NCI-H1105 (cell line): ENCODE measurements at regions not wholly inside any gene's neighbourhood (a gene's known extent, or its start where the extent isn't known, plus 50 kb on each side); places are given as distances from the start of the nearest gene placed in this dataset.
"Not testable (repeated sequence)": the region's sequence is repeated elsewhere in the genome, so short reads cannot be mapped to it uniquely, and the experiment has no call there.

Source experiments
- DNase-seq: peaks from one replicate; lab custom pipeline; 2025; lab: John Stamatoyannopoulos, UW

- DNase-seq = not testable (repeated sequence)
Observed at GRCh38 chr14:105970821-105971220, 444.4 kb downstream of the TMEM121 start.

DNA sequence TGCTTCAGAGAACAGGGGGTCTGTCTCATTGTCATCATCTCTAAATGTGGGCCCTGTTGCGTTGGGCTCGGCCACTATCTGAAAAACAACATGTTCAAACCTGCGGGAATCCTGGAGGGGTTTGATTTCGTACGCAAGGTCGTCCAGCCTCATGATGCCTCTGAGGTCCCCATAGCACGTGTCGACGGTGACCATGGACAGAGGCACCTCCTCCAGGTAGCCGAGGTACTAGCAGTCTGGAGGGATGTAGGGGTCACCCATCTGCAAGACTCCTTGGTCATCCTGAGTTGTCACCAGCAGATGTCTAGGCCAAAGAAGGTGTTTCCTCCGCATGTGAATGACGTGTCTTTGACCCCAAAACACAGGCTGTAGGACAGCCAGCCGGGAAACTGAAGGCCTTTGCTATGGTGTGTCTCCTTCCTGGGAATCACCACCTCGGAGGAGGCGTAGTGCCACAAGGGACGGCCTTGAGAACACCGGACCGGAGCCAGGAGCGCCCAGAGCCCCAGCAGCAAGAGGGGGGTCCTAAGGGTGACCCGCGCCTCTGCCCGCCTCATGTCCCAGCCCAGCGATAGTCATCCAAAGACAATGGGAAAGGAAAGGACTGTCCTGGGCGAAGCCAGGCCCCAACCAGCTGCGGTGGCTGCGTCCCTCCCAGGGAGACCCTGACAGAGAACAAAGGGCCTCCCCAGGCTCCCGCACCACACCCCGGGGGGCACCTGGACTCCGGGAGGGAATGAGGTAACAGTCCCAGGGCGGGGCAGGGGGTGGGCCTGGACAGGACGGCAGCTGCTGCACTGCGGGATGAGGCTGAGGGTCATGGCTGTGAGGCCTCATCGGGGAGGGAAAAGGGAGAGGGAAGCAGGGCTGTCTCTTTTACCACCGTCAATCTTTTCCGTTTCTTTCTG, 445.5 kb downstream of the TMEM121 start:
- no peak for DNase-seq

GRCh38 chr14:105974902-105975301, 448.5 kb downstream of the TMEM121 start:
- peak; percentile 12 for DNase-seq

GRCh38 chr14:105978618-105979295, 452.4 kb downstream of the TMEM121 start:
- DNase-seq = no peak

- DNase-seq = no peak
Observed at GRCh38 chr14:105979446-105979845, 453.1 kb downstream of the TMEM121 start.

- no peak for DNase-seq
Observed at GRCh38 chr14:105980224-105980623, 453.8 kb downstream of the TMEM121 start.

GRCh38 chr14:105981517-105982302, 455.3 kb downstream of the TMEM121 start:
- DNase-seq = not testable (repeated sequence)

DNA sequence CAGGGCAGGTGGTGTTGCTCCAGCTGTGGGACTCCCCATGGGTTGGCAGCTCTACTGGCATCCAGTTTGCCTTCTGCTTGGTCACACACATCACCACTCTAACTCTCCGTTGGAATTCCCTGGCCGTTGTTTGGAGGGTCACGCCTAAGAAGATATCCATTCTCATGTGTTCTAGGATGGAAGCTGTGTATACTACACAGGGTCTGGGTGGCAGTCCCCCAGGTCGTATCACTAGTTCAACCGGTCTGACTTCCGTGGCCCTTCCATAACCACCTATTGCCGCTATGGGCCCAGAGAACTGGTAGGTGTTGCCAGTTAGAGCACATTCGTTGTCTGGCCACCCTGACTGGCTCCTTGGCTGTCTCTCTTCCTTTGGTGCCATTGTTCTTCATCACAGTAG, 456.3 kb downstream of the TMEM121 start:
- DNase-seq = no peak

DNA sequence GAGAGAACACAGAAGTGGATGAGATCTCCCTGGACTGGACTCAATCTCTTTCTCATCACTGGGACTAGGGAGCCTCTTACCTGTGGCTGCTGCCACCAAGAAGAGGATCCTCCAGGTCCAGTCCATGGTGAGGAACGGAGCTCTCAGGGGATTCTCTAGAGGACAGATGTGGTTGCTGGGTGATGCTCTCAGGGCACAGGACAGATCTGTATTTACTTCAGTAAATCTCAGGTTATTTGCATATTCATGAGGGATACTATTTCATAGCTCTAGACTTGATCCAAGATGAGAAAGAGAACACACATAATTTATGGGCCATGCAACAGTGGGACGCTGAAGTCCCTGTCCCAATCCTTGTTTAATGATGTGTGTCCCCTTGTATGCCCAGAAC, 460.5 kb downstream of the TMEM121 start:
- no peak for DNase-seq

- no peak for DNase-seq
Observed at GRCh38 chr14:105987563-105987962, 461.2 kb downstream of the TMEM121 start.

GRCh38 chr14:105989566-105990302, 463.4 kb downstream of the TMEM121 start:
- DNase-seq = no peak

- not testable (repeated sequence) for DNase-seq
Observed at GRCh38 chr14:105991677-105992076, 465.3 kb downstream of the TMEM121 start.

DNA sequence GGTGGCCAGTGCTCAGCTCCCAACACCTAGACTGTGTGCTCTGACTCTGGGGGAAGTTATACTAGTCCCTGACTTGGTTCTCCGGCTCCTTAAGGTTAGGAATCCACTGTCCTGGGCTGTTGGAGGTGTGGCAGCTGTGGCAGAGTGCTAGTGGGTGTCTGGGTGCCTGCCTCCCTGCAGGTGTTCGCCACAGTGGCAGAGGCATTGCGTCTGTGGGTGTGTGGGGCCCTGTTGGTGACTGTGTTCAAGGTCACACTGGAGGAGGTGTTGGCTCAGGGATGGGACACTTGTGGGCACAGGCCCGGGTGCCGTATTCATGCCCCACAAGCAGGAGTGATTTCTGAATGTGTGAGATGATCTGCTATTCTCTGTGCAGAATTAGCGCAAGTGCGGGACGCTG, 467.4 kb downstream of the TMEM121 start:
- DNase-seq = no peak

- not testable (repeated sequence) for DNase-seq
Observed at GRCh38 chr14:105995011-105995710, 468.8 kb downstream of the TMEM121 start.

GRCh38 chr14:105998597-105998996, 472.2 kb downstream of the TMEM121 start:
- not testable (repeated sequence) for DNase-seq

DNA sequence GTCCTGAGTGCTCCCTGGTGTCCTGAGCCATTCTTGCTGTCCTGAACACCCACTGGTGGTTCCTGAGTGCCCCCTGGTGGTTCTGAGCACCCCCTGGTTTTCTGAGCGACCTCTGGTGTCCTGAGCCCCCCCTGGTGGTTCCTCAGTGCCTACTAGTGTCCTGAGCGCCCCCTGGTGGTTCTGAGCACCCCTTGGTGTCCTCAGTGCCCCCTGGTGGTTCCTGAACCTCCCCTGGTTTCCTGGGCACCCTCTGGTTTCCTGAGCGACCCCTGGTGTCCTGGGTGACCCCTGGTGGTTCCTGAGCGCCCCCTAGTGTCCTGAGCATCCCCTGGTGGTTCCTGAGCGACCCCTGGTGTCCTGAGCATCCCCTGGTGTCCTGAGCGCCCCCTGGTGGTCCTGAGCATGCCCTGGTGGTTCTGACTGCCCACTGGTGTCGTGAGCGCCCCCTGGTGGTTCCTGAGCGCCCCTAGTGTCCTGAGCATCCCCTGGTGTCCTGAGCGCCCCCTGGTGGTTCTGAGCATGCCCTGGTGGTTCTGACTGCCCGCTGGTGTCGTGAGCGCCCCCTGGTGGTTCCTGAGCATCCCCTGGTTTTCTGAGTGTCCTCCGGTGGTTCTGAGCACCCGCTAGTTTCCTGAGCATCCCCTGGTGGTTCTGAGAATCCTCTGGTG, 473.1 kb downstream of the TMEM121 start:
- peak; percentile 1 for DNase-seq

DNA sequence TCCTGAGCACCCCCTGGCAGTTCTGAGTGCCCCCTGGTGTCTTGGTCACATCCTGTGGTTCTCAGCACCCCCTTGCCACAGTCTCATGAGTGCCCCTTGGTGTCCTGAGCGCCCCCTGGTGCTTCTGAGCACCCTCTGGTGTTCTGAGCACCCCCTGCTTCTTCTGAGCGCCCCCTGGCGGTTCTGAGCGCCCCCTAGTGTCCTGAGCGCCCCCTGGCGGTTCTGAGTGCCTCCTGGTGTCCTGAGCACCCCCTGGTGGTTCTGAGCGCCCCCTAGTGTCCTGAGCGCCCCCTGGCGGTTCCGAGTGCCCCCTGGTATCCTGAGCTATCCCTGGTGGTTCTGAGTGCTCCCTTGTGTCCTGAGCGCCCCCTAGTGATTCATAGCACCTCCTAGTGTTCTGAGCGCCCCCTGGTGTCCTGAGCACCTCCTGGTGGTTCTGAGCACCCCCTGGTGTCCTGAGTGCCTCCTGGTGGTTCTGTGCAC, 473.7 kb downstream of the TMEM121 start:
- DNase-seq = not testable (repeated sequence)

DNA sequence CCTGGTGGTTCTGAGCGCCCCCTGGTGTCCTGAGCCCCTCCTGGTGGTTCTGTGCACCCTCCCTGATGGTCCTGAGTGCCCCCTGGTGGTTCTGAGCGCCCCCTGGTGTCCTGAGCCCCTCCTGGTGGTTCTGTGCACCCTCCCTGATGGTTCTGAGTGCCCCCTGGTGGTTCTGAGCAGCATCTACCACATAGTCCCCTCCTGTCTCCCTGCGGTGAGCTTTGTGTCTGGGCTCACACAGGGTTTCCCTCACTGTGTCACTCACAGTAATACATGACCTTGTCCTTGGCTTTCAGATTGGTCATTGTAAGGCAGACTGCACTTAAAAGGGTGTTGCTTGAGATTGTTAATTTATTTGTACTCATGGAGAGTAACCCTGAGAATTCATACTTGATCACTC, 474.9 kb downstream of the TMEM121 start:
- not testable (repeated sequence) for DNase-seq

GRCh38 chr14:106003351-106003750, 477.0 kb downstream of the TMEM121 start:
- DNase-seq = no peak
